ENCODE measurements at regions not wholly inside any gene's neighbourhood (a gene's known extent, or its start where the extent isn't known, plus 50 kb on each side); places are given as distances from the start of the nearest gene placed in this dataset.

- no peak for DNase-seq (ENCODE audit: low read depth in 3 of 3, low spot score in 2 of 3)
These were observed 94.8 kb upstream of the PMEPA1 start for GRCh38 chr20:57804470-57805250.

GRCh38 chr20:57803508-57804005 lies 93.7 kb upstream of the PMEPA1 start:
- DNase-seq (ENCODE audit: low read depth in 3 of 3, low spot score in 2 of 3): no peak

- DNase-seq (ENCODE audit: low read depth in 3 of 3, low spot score in 2 of 3): no peak
These were observed 93.1 kb upstream of the PMEPA1 start for GRCh38 chr20:57802765-57803507.

- DNase-seq (ENCODE audit: low read depth in 3 of 3, low spot score in 2 of 3): no peak
These were observed 91.8 kb upstream of the PMEPA1 start for GRCh38 chr20:57801581-57801980.

- DNase-seq (ENCODE audit: low read depth in 3 of 3, low spot score in 2 of 3): no peak
These were observed 91.1 kb upstream of the PMEPA1 start for GRCh38 chr20:57800791-57801430.

GRCh38 chr20:57797401-57797800 lies 87.6 kb upstream of the PMEPA1 start:
- DNase-seq (ENCODE audit: low read depth in 3 of 3, low spot score in 2 of 3): no peak

- no peak for DNase-seq (ENCODE audit: low read depth in 3 of 3, low spot score in 2 of 3)
These were observed 86.3 kb upstream of the PMEPA1 start for GRCh38 chr20:57795977-57796560.

- DNase-seq (ENCODE audit: low read depth in 3 of 3, low spot score in 2 of 3): no peak
These were observed 85.5 kb upstream of the PMEPA1 start for GRCh38 chr20:57795342-57795697.

- DNase-seq (ENCODE audit: low read depth in 3 of 3, low spot score in 2 of 3): no peak
These were observed 85.0 kb upstream of the PMEPA1 start for GRCh38 chr20:57794600-57795341.

- DNase-seq (ENCODE audit: low read depth in 3 of 3, low spot score in 2 of 3): no peak
These were observed 84.2 kb upstream of the PMEPA1 start for GRCh38 chr20:57794036-57794435.

- no peak for DNase-seq (ENCODE audit: low read depth in 3 of 3, low spot score in 2 of 3)
These were observed 83.6 kb upstream of the PMEPA1 start for GRCh38 chr20:57793421-57793820.

- DNase-seq (ENCODE audit: low read depth in 3 of 3, low spot score in 2 of 3): no peak
These were observed 82.7 kb upstream of the PMEPA1 start for GRCh38 chr20:57792386-57793080.

- DNase-seq (ENCODE audit: low read depth in 3 of 3, low spot score in 2 of 3): no peak
These were observed 82.2 kb upstream of the PMEPA1 start for GRCh38 chr20:57791966-57792365.

GRCh38 chr20:57791178-57791962 lies 81.6 kb upstream of the PMEPA1 start:
- no peak for DNase-seq (ENCODE audit: low read depth in 3 of 3, low spot score in 2 of 3)

- DNase-seq (ENCODE audit: low read depth in 3 of 3, low spot score in 2 of 3): no peak
These were observed 80.4 kb upstream of the PMEPA1 start for GRCh38 chr20:57790176-57790575.

- no peak for DNase-seq (ENCODE audit: low read depth in 3 of 3, low spot score in 2 of 3)
These were observed 79.3 kb upstream of the PMEPA1 start for GRCh38 chr20:57788936-57789613.

- DNase-seq (ENCODE audit: low read depth in 3 of 3, low spot score in 2 of 3): no peak
These were observed 78.4 kb upstream of the PMEPA1 start for GRCh38 chr20:57787990-57788781.
